K562 (cell line): ENCODE measurements at regions not wholly inside any gene's neighbourhood (a gene's known extent, or its start where the extent isn't known, plus 50 kb on each side); places are given as distances from the start of the nearest gene placed in this dataset.

Experiments
- ATAC-seq: fragments of 200-7000 bp; cut with Tn5 transposase; 3 replicates; pipeline ENCODE4 v1.9.1; 2020; ENCODE audit warnings: moderate library complexity
- BruUV-seq: library from RNA; stranded (reverse); fragments of 400-500 nt; replicated peaks from 2 replicates; lab custom pipeline; 2021; lab: Mats Ljungman, UMichigan
- CTCF ChIA-PET: fragments of 300-600 bp; formaldehyde crosslinking; extraction: SDS; loops from one replicate; lab custom pipeline; 2021; ENCODE audit warnings: low intra/inter-chr PET ratio; lab: Yijun Ruan, JAX
- POLR2A ChIA-PET: fragments of 300-600, 350-650 bp; sonication (Branson Sonifier 250); formaldehyde crosslinking; extraction: SDS; loops from one replicate; lab custom pipeline; 2021; ENCODE audit warnings: antibody characterized with exemption, inconsistent platforms; lab: Yijun Ruan, JAX
- DNase-seq, 4 experiments: peaks; one replicate each; pipeline versions ENCODE4 v3.0.0 to v3.0.0-alpha.2; 2011 to 2018; ENCODE audit warnings: low spot score in 3 of 4, mixed read lengths in 3 of 4; ENCODE audit errors: extremely low read depth in 1 of 4
- FAIRE-seq: peaks from 2 replicates; lab custom pipeline; 2011; peaks lifted over from hg19 to GRCh38; lab: Jason Lieb, UNC
- H2AFZ ChIP-seq: 2 replicates; pipeline ENCODE4 v1.6.0; 2011; ENCODE audit warnings: low read depth, low read length, control low read depth, inconsistent platforms
- H3K27ac ChIP-seq: fragments of 200-600 bp; 3 replicates; pipeline ENCODE4 v1.8.0; 2011; ENCODE audit warnings: low read depth, mild to moderate bottlenecking, control low read depth, inconsistent platforms, low read length, moderate library complexity, mixed read lengths; ENCODE audit errors: extremely low read depth
- H3K27me3 ChIP-seq, 2 experiments: fragments of 300-600 bp in 1 of 2; 2 replicates in 1 of 2; 3 replicates in 1 of 2; pipeline versions ENCODE4 v1.6.0 to v1.8.0; 2011; ENCODE audit warnings: inconsistent platforms in 2 of 2, low read length in 2 of 2, mild to moderate bottlenecking in 1 of 2, mixed read lengths in 1 of 2, moderate library complexity in 1 of 2; ENCODE audit not compliant: control insufficient read depth in 2 of 2, insufficient read depth in 2 of 2
- H3K36me3 ChIP-seq: fragments of 300-600 bp; 3 replicates; pipeline ENCODE4 v1.8.0; 2011; ENCODE audit warnings: mild to moderate bottlenecking, low read length, inconsistent platforms; ENCODE audit not compliant: control insufficient read depth, insufficient read depth
- H3K4me1 ChIP-seq, 2 experiments: fragments of 200-600 bp in 1 of 2; replicated peaks in 1 of 2; 2 replicates in 1 of 2; 3 replicates in 1 of 2; pipeline versions ENCODE4 v1.5.1 to v1.8.0; 2011; ENCODE audit warnings: inconsistent platforms in 2 of 2, low read length in 2 of 2, mild to moderate bottlenecking in 1 of 2, mixed read lengths in 1 of 2, moderate library complexity in 1 of 2; ENCODE audit not compliant: control insufficient read depth in 2 of 2, insufficient read depth in 2 of 2
- H3K4me2 ChIP-seq: 2 replicates; pipeline ENCODE4 v1.6.1; 2011; ENCODE audit warnings: low read length, control low read depth, inconsistent platforms, mixed read lengths; ENCODE audit not compliant: insufficient read depth
- H3K4me3 ChIP-seq: fragments of 200-600 bp; sonication (generic), shearing (Covaris generic); 2 replicates; pipeline ENCODE4 v1.5.1; 2016; ENCODE audit warnings: control low read depth, inconsistent platforms
- H3K79me2 ChIP-seq: fragments of 200-600 bp; 3 replicates; pipeline ENCODE4 v1.8.0; 2011; ENCODE audit warnings: low read length, inconsistent platforms; ENCODE audit not compliant: control insufficient read depth, insufficient read depth
- H3K9ac ChIP-seq, 2 experiments: 2 replicates each; pipeline versions ENCODE4 v1.6.0 to v1.6.1; 2011; ENCODE audit warnings: low read depth in 2 of 2, low read length in 2 of 2, control low read depth in 1 of 2, inconsistent platforms in 1 of 2, mild to moderate bottlenecking in 1 of 2, mixed read lengths in 1 of 2; ENCODE audit not compliant: insufficient read depth in 1 of 2
- H3K9me1 ChIP-seq: one replicate; pipeline ENCODE4 v1.6.0; 2011; ENCODE audit warnings: inconsistent platforms, mild to moderate bottlenecking, low read length, moderate library complexity; ENCODE audit not compliant: control insufficient read depth, insufficient read depth
- H3K9me3 ChIP-seq: replicated peaks from 2 replicates; pipeline ENCODE4 v1.5.1; 2011; ENCODE audit warnings: low read depth, low read length, inconsistent platforms; ENCODE audit not compliant: control insufficient read depth, insufficient read depth
- H4K20me1 ChIP-seq: replicated peaks from 2 replicates; pipeline ENCODE4 v1.6.1; 2011; ENCODE audit warnings: low read length, inconsistent platforms, mixed read lengths; ENCODE audit not compliant: control insufficient read depth, insufficient read depth
- CC2D1A ChIP-seq: fragments of 450-650 bp; IDR thresholded peaks from 2 replicates; pipeline ENCODE4 v1.6.1; 2017; ENCODE audit warnings: mild to moderate bottlenecking
- CSDE1 ChIP-seq, 2 experiments: fragments of 450-650 bp; IDR thresholded peaks; 2 replicates each; pipeline ENCODE4 v1.6.1; 2016; ENCODE audit warnings: mild to moderate bottlenecking in 1 of 2
- GATA2 ChIP-seq: sonication (generic); formaldehyde crosslinking; IDR thresholded peaks from 2 replicates; pipeline ENCODE4 v1.4.0; 2020; ENCODE audit warnings: mild to moderate bottlenecking, missing genetic modification reagents
- GATAD2B ChIP-seq: fragments of 450-650 bp; IDR thresholded peaks from 2 replicates; pipeline ENCODE4 v1.6.1; 2017; ENCODE audit warnings: mild to moderate bottlenecking, borderline replicate concordance
- JUN ChIP-seq, 2 experiments: sonication (generic) in 1 of 2; formaldehyde crosslinking in 1 of 2; IDR thresholded peaks; 2 replicates each; pipeline versions ENCODE4 v1.6.1 to v1.8.0; 2012 to 2022; ENCODE audit warnings: borderline replicate concordance in 2 of 2, mild to moderate bottlenecking in 2 of 2, improper control_type of control experiment in 1 of 2, low read depth in 1 of 2, low read length in 1 of 2, missing genetic modification reagents in 1 of 2
- KAT7 ChIP-seq: sonication (generic); formaldehyde crosslinking; IDR thresholded peaks from 2 replicates; pipeline ENCODE4 v1.8.0; 2022; ENCODE audit warnings: missing genetic modification reagents, mild to moderate bottlenecking, borderline replicate concordance
- MAFK ChIP-seq: IDR thresholded peaks from 2 replicates; pipeline ENCODE4 v1.6.1; 2011; ENCODE audit warnings: low read length, improper control_type of control experiment
- MED1 ChIP-seq: sonication (generic); formaldehyde crosslinking; IDR thresholded peaks from 2 replicates; pipeline ENCODE4 v1.8.1; 2023; ENCODE audit warnings: missing genetic modification reagents, borderline replicate concordance
- SETDB1 ChIP-seq: IDR thresholded peaks from one replicate; pipeline ENCODE4 v1.6.1; 2012; ENCODE audit warnings: low read length, control low read depth, inconsistent platforms
- SP2 ChIP-seq: IDR thresholded peaks from 2 replicates; pipeline ENCODE4 v1.6.1; 2011; ENCODE audit warnings: mild to moderate bottlenecking, low read depth, low read length, moderate library complexity; ENCODE audit not compliant: poor library complexity, severe bottlenecking; ENCODE audit errors: extremely low read depth
- WHSC1 ChIP-seq: IDR thresholded peaks from one replicate; pipeline ENCODE4 v1.6.1; 2012; ENCODE audit warnings: low read length, control low read depth, inconsistent platforms
- WGBS: fragments of 100-300 bp; shearing (Covaris generic); methylation state at CpG from one replicate; pipeline ENCODE4 v1.1.6; 2016; ENCODE audit warnings: low coverage, mixed read lengths; ENCODE audit not compliant: insufficient coverage; ENCODE audit errors: missing lambda C conversion rate; 5-methylcytosine and 5-hydroxymethylcytosine counted together
- in situ Hi-C: fragments of 300-500 bp; cut with MboI; formaldehyde crosslinking; loops from 4 replicates; pipeline ENCODE4 v1.15.0; 2018; ENCODE audit warnings: inconsistent platforms, mixed read lengths
- intact Hi-C: fragments of 100-400 bp; cut with micrococcal nuclease; formaldehyde crosslinking; loops from 2 replicates; pipeline ENCODE4 v1.14.2; 2022
- TF ChIP-seq, protein P1 (sequence below), 2 experiments: fragments of 450-650 bp in 1 of 2; sonication (generic) in 1 of 2; formaldehyde crosslinking; conservative IDR thresholded peaks; 2 replicates each; pipeline versions ENCODE4 v1.4.0 to v1.8.1; 2020 to 2022; ENCODE audit warnings: mild to moderate bottlenecking in 1 of 2, missing genetic modification reagents in 1 of 2
- TF ChIP-seq, protein P2 (sequence below): sonication (generic); formaldehyde crosslinking; IDR thresholded peaks from 2 replicates; pipeline ENCODE4 v1.8.1; 2023; ENCODE audit warnings: mild to moderate bottlenecking, missing genetic modification reagents

DNA sequence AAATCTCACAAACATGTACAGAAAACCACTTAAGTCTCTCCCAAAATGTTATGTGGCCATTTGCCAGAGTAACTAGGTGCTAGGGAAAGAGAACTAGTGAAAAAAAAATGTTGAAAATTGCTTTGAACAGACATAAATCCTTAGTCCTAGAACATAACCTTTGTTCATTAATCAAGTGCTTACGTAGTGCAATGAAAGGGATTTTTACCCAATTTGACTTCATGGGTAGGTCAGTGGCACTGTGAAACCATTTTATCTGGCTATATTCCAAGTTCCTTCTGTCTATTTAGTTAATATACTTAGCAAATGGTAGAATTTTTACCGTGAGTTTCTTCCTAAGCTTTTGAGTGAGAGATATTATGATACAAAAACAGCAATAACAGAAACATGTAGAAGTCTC is 209.4 kb downstream of the DIPK2A start:
- BruUV-seq, result no TSS peak
- intact Hi-C loops (no loop called here), in situ Hi-C loops (no loop called here)
- no peak overlapping the region for H3K4me2 ChIP-seq
- H3K27me3 ChIP-seq, result no peaks in the 10 kb centered on the region
- H4K20me1 ChIP-seq, result no peaks in the 10 kb centered on the region
- no peak overlapping the region for H3K9ac ChIP-seq
- ATAC-seq, result no peak
- no peaks in the 10 kb centered on the region for H3K36me3 ChIP-seq
- 0% methylated on average over 2 of the region's 2 CpGs for WGBS
- no peak overlapping the region for H2AFZ ChIP-seq
- no peaks in the 10 kb centered on the region for H3K4me1 ChIP-seq
- no peak for DNase-seq
- POLR2A ChIA-PET, result no interaction called here
- CTCF ChIA-PET, result no interaction called here
- no peak overlapping the region for H3K4me3 ChIP-seq
- FAIRE-seq, result no peak
- no peaks in the 10 kb centered on the region for H3K9me3 ChIP-seq
- no peak overlapping the region for H3K27ac ChIP-seq
- no peaks in the 10 kb centered on the region for H3K79me2 ChIP-seq
- no peaks in the 10 kb centered on the region for H3K9me1 ChIP-seq
- TF ChIP-seq CSDE1 (IDR thresholded peaks at IDR 0.05), result no peak
- TF ChIP-seq KAT7 (CRISPR knock-in tag), result no peak
- TF ChIP-seq CC2D1A, result no peak
- no peak for TF ChIP-seq MED1 (CRISPR knock-in tag)
- TF ChIP-seq SP2, result no peak
- TF ChIP-seq GATAD2B, result no peak
- TF ChIP-seq WHSC1, result no peak
- no peak for TF ChIP-seq GATA2 (CRISPR knock-in tag)
- TF ChIP-seq, protein P1, sequence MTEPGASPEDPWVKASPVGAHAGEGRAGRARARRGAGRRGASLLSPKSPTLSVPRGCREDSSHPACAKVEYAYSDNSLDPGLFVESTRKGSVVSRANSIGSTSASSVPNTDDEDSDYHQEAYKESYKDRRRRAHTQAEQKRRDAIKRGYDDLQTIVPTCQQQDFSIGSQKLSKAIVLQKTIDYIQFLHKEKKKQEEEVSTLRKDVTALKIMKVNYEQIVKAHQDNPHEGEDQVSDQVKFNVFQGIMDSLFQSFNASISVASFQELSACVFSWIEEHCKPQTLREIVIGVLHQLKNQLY (CRISPR knock-in tag; conservative IDR thresholded peaks at IDR 0.05), result no peak
- TF ChIP-seq, protein P2, sequence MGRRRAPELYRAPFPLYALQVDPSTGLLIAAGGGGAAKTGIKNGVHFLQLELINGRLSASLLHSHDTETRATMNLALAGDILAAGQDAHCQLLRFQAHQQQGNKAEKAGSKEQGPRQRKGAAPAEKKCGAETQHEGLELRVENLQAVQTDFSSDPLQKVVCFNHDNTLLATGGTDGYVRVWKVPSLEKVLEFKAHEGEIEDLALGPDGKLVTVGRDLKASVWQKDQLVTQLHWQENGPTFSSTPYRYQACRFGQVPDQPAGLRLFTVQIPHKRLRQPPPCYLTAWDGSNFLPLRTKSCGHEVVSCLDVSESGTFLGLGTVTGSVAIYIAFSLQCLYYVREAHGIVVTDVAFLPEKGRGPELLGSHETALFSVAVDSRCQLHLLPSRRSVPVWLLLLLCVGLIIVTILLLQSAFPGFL (CRISPR knock-in tag), result no peak
- no peak for TF ChIP-seq SETDB1
- no peak for TF ChIP-seq MAFK
- TF ChIP-seq JUN (IDR thresholded peaks at IDR 0.05; ENCODE audit: borderline replicate concordance, low read depth, low read length), result no peak
- no peak for TF ChIP-seq JUN (CRISPR knock-in tag; IDR thresholded peaks at IDR 0.05; ENCODE audit: borderline replicate concordance)
